HuH-7 (cell line): ENCODE measurements at regions not wholly inside any gene's neighbourhood (a gene's known extent, or its start where the extent isn't known, plus 50 kb on each side); places are given as distances from the start of the nearest gene placed in this dataset.
A peak's percentile ranks its signal among the peaks of the same experiment; 100 is the strongest.

Experiments used
- DNase-seq: peaks from one replicate; pipeline ENCODE4 v3.0.0; 2011; ENCODE audit warnings: low spot score

DNA sequence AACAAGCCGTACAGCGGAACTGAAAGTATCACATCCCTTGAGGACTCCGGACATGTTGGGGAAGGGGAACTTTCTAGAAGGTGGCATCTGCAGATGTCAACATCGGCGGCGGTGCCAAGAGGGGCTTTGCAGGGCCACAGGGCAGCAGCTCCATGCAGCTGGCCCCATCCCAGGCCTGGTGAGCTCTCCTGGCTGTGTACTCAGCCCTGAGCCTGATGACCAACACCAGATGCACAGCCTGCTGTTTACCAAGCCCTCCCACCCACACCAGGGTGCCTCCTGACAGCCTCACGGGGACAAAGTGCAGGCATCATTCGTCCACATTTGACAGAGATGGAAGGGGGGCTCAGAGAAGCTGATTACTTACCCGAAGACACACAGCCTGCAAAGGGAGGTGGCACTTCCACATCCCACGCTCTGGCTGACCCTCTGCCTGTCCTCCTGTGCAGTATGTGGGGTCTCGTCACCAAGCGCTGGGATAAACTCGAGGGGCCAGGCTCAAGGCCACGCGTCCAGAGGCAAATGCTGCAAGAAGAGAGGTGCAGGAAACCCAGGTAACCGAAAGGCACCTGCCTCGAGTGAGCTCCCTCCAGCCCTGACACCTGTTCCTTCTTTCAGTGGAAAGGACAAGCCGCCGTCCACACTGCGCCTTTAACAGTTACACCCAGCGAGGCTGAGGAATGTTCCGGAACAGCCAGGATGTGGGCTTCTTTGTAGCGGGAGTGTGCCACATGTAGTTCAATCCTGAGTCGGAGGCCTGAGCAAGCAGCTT, 69.0 kb upstream of the ASAP2 start:
- no peak for DNase-seq

DNA sequence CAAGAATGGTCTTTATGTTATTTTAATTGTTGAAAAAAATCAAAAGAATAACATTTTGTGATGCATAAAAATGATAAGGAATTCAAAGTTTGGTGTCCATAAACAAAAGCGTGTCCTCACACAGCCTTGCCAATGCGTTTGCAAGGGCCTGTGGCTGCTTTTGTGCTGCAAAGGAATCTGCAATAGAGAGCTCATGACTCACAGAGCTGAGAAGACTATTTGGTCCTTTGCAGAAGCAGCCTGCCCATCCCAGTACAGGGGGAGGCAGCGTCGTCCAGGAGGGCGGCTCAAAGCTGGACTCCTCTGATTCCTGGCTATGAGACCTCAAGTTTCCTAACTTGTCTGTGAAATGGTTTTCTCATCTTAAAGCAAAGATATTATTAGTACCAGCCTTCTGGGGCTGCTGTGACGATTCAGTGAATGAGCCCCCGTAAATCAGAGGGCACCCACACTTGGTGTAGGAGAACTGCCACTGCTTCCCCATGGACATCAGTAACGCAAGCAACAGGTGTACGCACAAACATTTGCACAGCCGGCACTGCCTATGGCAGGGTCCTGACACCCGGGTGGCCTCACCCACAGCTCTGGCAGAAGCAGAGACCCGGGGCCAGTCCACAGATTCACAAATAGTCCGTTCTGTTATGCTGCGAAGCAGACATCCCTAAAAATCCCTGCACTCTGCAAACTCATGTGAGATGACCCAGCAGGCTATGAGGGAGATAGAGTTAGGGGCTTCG, 70.6 kb upstream of the ASAP2 start:
- DNase-seq, result no peak

DNA sequence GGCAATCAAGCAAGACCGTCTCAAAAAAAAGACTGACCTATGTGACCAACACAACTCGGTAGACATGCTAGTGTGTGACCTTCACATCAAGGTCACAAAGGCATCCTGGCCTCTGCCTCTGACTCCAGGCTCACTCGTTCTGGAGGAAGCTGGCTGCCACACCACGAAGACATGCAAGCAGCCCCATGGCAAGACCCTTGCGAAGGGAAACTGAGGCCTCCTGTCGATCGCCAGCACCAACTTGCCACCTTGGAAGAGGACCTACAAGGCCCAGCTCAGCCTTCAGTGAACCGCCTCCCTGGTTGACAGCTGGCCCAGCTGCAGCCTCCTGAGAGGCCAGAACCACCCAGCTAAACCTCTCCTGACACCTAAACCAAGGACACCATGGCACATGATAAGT, 79.3 kb upstream of the ASAP2 start:
- DNase-seq, result no peak

DNA sequence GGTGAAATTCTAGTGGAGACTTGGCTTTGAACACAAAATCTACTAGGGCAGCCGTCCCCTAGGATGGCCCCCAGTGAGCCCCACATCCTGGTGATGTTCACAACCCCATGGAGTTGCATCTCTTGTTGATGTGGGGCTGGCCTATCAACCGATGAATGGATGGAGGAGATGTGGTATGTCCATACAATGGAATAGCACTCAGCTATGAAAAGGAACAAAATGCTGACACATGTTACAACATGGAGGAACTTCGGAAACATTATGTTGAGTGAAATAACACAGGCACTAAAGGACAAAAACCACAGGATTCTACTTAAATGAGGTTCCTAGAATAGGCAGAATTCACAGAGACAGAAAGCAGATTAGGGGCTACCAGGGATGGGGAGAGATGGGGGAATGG, 80.1 kb upstream of the ASAP2 start:
- no peak for DNase-seq

DNA sequence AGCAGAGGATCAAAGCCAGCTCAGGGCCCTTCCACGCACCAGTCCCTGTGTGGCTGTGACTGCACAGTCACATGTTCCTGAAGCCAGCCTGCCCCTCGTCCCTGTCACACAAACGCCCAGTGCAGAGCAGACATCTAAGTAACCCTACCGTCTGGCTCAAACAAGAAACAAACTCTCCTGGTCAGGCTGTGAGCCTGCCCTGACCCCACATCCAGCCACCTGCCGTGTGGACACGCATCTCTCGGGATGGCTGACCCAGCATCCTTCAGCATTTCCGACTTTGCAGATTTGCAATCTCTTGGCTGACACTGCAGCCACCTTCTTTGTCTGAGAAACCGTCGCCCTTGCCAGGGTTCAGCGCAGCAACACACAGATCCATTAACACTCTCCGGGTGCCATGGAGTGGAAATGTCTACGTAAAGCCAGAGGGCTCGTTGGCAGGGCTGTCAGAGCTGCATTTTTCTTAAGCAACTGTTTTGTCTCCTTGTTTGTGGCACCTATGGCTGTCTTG, 82.3 kb upstream of the ASAP2 start:
- no peak for DNase-seq

DNA sequence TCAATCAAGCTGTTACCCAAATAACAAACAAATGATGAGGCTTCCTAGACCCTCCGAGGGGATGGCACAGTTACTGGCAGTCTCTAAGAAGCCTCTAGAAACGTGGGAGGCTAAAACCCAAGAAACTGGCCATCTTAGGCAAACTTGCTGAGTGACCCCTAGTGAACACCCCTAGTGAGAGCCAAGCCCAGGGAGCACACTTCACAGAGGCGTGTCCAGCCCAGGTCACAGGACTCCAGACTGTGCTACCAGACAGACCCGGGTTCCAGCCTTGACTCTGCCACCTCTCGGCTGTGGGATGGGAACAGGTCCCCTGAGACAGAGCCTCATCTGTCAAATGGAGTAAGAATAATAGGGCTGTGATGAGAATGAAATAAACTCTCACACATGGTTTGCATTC, 83.5 kb upstream of the ASAP2 start:
- no peak for DNase-seq

DNA sequence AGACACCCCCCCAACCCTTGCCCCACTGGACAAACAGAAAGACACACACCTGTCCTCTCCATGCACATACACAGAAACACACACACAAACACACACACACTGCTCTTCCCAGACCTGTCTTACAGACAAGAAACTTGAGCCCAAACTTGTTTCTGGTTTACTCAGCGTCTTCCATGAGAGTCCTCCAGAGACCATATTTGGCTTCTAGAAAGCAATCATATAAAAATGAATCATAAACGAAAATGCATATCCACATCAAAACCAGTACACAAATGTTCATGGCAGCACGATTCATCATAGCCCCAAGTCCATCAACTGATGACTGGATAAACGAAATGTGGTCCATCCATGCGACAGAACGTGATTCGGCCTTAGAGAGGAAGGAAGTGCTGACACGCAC, 84.2 kb upstream of the ASAP2 start:
- DNase-seq, result no peak

DNA sequence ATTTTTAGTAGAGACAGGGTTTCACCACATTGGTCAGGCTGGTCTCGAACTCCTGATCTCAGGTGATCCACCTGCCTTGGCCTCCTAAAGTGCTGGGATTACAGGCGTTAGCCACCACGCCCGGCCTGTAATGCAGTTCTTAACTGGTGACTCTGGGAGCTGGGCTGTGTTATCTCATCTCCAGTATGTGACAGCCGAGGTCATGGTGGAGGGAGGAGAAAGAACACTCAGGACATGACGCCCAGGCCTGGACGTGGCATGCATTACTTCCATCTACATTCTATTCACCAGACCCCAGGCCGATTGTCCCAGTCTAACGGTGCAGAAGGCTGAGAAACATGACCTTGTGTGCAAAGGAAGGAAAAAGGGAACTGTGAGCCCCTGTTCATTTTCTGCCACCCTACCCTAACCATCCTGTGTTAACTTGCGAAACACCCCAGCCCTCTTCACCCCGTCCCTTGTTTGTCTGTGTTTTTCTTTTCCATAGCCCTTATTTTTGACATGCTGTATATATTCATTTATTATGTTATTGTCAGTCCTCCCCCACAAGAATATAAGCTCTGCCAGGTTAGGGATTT, 88.1 kb upstream of the ASAP2 start:
- no peak for DNase-seq

DNA sequence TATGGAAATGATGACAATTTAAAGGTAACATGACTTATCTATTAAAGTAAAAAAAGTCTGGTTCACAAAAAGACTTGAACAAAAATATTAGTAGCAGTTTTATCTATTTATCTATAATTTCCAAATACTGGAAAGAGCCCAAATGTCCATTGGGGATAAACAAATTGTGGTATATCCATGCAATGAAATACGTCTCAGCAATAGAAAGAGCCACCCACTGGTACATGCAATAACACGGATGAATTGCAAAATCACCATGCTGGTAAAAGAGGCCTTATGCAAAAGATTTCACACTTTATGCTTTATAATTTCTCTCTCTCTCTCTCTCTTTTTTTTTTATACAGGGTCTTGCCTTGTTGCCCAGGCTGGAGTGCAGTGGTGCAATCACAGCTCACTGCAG, 91.4 kb upstream of the ASAP2 start:
- DNase-seq, result no peak

DNA sequence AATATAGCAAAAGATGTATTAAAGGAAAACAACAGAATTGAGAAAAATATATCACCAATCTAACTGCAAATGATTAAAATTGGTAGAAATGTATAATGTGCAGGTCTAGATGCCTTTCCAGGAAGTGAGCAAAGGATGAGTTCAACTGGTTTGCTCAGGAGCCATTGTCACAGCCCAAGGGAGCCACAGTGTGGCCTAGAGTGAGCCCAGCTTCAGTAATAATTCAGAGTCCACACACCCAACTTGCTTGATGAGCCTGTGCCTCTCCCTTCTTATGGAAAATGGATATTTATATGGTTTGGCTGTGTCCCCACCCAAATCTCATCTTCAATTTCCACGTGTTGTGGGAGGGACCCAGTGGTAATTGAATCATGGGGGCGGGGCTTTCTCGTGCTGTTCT, 92.2 kb upstream of the ASAP2 start:
- DNase-seq, result no peak

DNA sequence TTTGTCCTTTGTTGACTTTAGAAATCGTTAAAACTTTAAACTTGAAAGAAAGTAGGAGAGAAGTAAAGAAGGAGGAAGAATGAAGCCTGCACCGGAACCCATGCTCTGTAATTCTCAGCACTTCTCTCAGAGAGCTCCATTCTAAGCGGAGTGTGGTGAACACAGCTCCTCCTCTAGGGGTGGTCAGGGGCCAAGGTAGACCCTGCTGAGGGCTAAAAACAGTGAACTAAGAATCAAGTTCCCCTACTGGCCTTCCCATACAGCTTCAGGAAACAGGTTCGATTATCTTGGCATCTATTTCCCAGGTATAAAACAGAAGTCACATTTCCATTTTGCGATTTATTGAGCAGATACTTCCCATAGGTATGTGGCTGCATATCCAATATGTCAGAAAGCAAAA, 92.7 kb upstream of the ASAP2 start:
- no peak for DNase-seq

DNA sequence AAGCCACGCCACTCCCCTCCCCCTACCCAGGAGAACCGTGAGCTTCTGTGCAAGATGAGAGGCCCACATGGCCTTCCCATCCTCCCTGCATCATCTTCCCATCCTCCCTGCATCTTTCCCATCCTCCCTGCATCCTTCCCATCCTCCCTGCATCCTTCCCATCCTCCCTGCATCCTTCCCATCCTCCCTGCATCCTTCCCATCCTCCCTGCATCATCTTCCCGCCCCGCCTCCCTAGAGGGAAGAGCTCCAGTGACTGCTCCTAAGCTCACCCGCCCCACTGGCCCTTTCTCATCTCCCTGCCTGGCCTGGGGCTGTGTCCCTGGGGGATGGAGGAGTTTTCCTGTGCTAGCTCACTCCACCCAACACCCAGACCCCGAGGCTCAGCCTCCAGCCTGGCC, 93.3 kb upstream of the ASAP2 start:
- DNase-seq, result no peak

DNA sequence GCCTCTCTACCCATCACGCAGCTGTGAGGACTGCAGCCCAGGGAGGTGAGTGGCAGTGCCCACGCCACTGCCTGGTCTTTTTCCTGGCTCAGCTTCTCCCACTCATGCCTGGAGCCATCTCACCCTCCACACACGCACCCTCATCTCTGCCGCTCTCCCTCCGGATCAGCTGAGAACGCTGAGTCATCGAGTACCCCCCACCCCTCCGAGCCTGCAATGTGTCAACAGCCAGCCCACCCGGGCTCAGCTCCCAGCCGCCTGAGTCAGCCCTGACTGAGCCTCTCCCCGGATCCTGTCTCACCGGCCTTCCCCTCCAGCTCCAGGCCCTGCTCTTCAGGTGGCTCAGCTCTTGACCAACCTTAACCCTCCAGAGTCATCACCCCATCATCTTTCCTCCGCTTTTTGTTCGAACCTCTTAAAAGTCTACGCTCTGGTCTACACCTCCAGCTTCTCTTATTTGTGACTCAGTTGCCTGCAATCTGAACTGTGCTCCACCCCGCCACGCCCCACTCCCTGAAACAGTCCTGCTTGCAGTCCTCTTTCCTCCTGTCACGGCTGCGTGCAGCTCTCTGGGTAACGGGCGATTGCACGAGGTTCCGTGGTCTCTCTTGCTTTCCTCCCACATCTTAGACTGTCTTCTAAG, 94.4 kb upstream of the ASAP2 start:
- DNase-seq, result no peak

DNA sequence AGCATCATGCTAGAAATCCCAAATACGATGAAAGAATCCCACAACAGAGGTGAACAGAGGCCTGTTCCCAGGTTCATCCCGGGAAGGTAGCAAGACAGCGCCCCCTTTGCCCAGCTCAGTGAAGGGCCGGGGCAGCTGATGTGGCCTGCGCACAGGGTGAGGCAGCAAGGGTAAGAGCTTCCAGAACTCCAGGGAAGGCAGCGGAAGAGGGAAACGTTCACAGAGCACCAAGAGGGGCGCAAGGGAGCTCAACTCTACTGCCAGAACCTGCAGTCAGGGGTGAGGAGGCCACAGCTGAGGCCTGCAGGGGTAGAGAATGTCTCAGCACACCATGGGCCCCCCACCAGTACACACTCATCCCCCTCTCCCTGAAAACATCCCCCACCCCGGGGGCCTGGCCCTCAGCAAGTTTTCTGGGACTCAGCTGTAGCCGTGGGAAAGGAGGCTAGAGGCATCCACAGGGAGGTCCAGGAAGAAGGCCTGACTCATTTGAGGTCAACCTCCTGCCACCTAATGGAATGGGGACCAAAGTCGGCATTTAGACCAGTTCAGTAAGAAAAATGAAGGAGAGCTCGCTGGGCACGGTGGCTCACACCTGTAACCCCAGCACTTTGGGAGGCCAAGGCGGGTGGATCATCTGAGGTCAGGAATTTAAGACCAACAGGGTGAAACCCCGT, 95.6 kb upstream of the ASAP2 start:
- DNase-seq, result peak; percentile 40

DNA sequence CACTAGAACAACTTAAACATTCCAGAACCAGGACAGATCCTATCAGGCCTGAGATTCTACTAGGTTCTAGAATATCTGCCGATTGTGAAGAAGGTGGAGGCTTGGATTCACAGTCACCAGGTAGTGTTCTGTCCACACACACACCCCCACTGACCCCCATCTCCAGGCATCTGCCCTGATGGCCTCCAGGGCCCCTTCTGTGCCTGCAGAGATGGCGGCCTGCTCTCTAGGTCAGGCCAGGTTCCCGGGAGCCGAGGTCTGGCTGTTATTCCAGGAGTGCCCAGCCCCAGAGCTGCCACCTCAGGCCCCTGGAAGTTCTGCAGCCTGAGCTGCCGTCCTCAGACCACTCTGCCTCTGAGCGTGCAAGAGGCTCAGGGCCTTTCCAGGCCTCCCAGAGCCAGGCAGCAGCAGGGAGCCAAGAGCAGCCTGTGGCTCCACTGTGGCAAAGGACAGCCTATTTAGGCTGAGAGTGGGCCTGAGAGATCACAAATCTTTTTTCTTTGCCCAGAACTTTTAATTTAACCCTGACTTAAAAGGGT, 96.2 kb upstream of the ASAP2 start:
- DNase-seq, result no peak

DNA sequence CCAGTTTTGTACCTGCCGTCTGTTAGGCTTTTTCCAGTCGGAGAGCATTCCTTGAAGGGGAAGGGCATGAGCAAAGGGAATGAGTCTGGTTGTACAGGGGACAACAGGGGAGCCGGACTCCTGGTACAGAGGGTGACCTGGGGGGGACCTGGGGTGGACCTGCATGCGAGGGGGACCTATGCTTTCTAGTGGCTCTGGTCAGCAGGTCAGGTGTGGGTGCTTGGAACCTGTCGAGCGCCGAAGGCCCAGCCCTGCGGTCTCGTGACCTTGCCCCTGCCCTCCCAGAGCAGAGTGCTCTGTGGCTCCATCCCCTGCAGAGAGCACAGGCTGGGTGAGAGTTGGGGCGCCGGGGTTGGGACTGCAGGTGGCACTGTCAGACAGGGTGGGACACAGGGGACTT, 96.7 kb upstream of the ASAP2 start:
- no peak for DNase-seq

DNA sequence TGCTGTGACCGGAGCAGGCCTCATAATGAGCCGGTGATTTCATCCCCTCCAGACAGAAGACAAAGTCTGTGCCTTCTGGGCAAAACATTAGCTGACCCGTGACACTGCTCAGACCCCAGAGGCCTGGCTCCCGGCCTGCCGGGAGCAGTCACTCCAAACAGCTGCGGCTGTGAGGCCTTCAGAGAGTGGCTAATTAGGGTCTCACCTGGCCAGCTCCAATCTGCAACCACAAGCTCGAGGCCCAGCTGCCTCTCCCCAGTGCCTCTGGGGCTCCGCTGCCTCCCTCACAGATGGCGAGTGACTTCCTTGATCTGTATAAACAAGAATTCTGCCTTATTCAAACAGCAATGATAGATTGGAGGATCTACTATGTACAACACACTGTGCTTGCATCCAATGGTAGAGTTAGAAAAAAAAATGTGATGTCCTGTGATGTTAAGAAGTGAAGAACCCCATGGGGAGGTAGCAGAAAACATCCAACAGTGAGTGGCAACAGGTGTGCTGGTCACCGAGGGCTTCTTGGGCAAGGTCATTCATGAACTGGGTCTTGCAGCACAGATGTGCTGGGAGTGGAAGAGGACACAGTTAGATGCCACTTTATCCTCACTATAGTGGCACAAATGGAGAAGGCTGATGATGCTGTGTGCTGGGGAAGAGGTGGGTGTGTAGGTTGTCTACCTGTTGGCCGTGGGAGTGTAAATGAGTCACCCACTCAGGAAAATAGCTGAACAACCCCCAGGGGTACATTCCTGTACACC, 98.2 kb upstream of the ASAP2 start:
- DNase-seq, result no peak

DNA sequence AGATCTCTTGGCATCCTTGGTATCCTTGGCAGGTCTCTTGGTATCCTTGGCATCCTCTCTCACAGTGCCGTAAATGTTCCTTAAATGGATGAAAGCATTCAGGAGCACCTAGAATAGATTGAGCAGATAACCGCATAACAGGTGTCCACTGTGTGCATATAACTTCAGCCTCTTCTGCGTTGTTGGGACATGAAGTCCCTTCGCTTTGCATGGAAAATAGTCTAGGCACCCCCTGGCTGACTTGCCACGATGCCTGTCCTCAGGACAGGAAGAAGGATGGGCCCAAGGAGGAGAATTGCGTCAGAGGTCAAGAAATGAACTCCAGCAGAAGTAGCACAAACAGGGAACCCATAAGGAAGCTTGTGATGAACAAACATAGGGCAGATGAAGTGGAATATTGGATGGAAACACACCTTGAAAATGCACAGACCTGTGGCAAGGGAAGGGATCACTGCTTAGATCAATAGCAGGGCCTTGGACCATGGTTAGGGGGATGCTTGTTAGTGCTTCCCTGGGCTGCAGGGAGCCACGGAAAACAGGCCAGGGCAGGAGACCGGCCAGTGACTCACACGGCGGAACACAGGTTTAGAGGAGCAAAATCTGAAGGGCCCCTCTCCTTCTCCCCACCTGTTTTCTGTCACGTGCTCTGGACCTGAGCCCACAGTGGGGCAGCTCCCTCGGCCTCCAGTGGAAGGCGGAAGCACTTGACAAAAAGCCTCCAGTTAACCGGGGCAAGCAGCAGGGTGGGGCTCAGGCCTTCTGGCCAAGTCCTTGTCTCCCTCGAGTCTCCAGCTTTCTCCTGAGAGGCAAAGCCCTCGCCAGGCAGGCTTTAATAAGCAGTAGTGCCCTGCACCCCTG, 99.2 kb upstream of the ASAP2 start:
- DNase-seq, result no peak

DNA sequence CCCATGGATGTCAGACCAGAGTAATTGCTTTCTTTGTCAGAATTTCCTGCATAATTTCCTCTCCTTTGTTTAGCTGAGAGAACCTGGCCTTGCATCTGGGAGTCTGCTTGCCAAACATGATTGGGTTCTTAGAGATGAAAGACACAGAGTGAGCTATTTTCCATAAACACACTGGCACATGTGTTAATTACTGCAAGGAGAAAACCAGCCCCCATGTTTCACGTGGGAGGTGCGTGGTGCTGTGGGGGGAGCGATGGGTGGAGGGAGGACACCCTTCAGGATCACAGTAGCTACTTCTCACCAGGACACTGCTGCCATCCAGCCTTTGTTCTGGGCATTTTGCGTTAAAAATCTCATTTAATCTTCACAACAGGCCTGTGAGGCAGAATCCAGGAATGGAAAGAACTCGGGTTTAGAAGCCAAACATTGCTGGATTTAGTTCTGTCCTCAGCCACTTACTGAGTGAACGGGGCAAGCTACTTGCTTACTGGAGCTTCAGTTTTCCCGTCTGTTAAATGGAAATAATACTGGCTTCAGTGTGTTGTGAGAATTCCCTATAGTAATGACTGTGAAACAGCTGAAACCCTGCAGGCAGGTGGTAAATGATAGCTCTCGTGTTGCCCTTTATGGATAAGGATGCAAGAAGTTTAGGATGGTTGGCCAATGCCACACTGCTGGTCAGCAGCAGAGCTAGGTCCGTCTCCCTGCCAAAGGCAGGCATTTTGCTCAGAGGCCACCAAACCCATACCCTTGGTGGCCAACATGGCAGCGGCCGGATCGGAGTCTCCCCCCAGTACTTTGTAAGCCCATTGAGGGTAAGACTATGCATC, 100.1 kb upstream of the ASAP2 start:
- DNase-seq, result no peak
